ENCODE measurements at regions not wholly inside any gene's neighbourhood (a gene's known extent, or its start where the extent isn't known, plus 50 kb on each side); places are given as distances from the start of the nearest gene placed in this dataset.

DNA sequence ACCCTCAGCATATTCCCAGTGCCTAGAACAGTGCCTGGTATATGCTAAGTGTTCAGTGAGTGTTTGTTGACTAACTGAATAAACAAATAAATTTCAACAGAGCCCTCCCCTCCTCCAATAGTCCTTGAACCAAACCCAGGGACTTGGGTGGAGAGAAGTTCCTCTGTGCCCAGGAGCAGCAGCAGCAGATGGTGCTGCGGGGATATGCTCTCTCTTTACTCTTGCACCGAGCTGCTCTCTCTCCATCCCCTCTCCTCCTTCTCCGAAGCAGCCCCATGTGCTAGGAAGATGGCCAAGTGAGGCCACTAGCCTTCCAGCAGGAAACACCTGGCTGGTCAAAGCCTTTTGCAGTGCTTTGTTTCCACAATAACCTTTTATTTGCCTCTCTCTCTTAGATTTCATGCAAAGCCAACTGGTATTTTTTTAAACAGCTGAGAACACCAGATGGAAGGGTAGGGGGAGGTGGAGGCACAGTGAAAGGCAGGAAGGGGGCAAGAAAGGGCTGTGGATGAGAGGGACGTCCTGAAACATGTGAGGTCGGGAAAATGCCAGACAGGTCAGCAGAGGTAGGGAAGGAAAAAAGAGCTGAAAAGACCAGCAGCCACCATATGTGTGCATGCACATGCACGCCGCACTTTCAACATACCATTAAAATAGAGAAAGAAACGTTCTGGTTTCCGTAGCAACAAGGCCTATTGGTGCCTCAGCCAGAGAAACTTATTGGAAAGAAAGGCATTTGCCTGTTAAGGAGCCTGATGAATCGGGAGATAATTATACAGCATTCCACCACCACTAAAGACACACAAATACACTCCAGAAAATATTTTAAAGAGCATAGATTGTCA lies 78.9 kb downstream of the EMP1 start:
- DNase-seq: no peak

DNA sequence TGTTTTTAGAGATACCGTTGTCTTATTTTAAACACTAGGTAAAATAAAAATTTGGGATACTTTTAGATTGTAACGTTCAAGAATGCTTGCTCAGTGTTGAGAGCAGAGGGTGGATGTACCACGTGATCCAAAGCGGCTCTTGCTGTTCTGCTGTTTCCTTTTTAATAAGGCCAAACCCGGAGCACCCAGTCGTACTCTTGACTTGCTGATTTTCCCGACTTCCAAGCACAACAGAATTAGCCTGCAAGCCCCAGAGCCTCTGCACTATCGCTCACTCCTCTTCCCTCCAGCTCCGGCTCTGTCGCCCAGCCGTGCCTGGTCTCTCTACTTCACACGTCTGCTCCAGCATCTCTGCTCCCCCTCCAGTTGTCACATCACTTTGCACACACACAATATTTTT lies 77.3 kb downstream of the EMP1 start:
- DNase-seq: no peak

DNA sequence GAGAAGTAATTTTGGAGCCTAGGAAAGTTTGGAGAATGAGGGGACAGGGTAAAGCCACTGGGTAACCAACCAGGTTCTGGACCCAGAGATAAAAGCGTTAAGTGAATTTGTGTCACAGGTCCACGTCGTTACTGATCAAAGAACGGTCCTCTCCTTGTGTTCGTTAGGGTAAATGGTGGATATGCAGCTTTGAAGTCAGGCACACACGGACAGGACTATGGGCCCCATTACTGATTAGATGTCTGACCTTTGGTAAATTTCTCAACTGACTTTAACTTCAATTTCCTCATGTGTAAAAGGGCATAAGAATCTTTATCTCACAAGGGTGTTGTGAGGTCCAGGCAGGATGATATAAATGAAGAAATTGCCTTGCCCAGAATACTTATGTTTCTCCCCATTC lies 76.6 kb downstream of the EMP1 start:
- no peak for DNase-seq

DNA sequence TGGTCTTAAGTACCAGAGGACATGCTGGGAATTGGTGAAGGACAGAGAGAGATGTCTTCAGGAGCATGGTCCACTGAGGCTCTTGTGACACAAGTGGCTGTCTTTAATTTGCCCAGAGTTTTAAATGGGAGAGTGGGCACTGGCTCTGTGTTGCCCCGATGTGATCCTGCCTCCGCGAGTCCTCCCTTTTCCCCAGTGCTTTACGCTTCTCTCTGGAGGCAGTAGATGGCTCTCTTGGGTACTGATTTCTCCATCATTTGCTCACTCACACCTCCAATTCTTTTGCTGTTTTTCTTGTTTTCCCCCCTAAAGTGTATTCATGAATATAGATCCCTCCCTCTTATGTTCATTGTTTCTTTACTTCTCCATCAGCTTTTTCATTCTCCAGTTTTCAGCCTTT lies 74.3 kb downstream of the EMP1 start:
- no peak for DNase-seq

Measured in central memory CD4-positive, alpha-beta T cell (primary cell).